OCI-M1 (cell line): ENCODE measurements at regions not wholly inside any gene's neighbourhood (a gene's known extent, or its start where the extent isn't known, plus 50 kb on each side); places are given as distances from the start of the nearest gene placed in this dataset.
"Not testable (repeated sequence)": the region's sequence is repeated elsewhere in the genome, so short reads cannot be mapped to it uniquely, and the experiment has no call there.

Experiments used
- DNase-seq: peaks from one replicate; lab custom pipeline; 2025; lab: John Stamatoyannopoulos, UW

GRCh38 chrX:118215346-118215745 is 98.7 kb upstream of the KLHL13 start:
- DNase-seq, result peak; percentile 0

- no peak for DNase-seq
Measured at GRCh38 chrX:118216087-118216486, 99.5 kb upstream of the KLHL13 start.

- DNase-seq, result peak; percentile 3
Measured at GRCh38 chrX:118216509-118216908, 99.9 kb upstream of the KLHL13 start.

GRCh38 chrX:118218079-118218478 is 101.5 kb upstream of the KLHL13 start:
- DNase-seq, result no peak

- no peak for DNase-seq
Measured at GRCh38 chrX:118218940-118219339, 102.3 kb upstream of the KLHL13 start.

GRCh38 chrX:118219866-118220265 is 103.3 kb upstream of the KLHL13 start:
- no peak for DNase-seq

GRCh38 chrX:118220509-118220908 is 103.9 kb upstream of the KLHL13 start:
- DNase-seq, result no peak

- DNase-seq, result no peak
Measured at GRCh38 chrX:118221270-118221669, 104.7 kb upstream of the KLHL13 start.

GRCh38 chrX:118221733-118222132 is 105.1 kb upstream of the KLHL13 start:
- no peak for DNase-seq

GRCh38 chrX:118222421-118222820 is 105.8 kb upstream of the KLHL13 start:
- no peak for DNase-seq

- peak; percentile 45 for DNase-seq
Measured at GRCh38 chrX:118225711-118226428, 109.3 kb upstream of the KLHL13 start.

- no peak for DNase-seq
Measured at GRCh38 chrX:118228041-118228440, 111.4 kb upstream of the KLHL13 start.

GRCh38 chrX:118228456-118228855 is 111.8 kb upstream of the KLHL13 start:
- DNase-seq, result no peak

GRCh38 chrX:118231464-118231863 is 114.4 kb upstream of the WDR44 start:
- DNase-seq, result no peak

GRCh38 chrX:118239178-118239870 is 106.6 kb upstream of the WDR44 start:
- DNase-seq, result no peak

- DNase-seq, result no peak
Measured at GRCh38 chrX:118239913-118240698, 105.8 kb upstream of the WDR44 start.

- DNase-seq, result not testable (repeated sequence)
Measured at GRCh38 chrX:118246961-118247360, 98.9 kb upstream of the WDR44 start.

GRCh38 chrX:118249146-118249545 is 96.8 kb upstream of the WDR44 start:
- no peak for DNase-seq

- no peak for DNase-seq
Measured at GRCh38 chrX:118250445-118250844, 95.5 kb upstream of the WDR44 start.

- DNase-seq, result no peak
Measured at GRCh38 chrX:118251271-118251670, 94.6 kb upstream of the WDR44 start.

GRCh38 chrX:118252967-118253366 is 92.9 kb upstream of the WDR44 start:
- DNase-seq, result no peak

GRCh38 chrX:118254611-118255010 is 91.3 kb upstream of the WDR44 start:
- DNase-seq, result peak; percentile 82

GRCh38 chrX:118255921-118256320 is 90.0 kb upstream of the WDR44 start:
- DNase-seq, result no peak
